AG10803 (cell line): ENCODE measurements at regions not wholly inside any gene's neighbourhood (a gene's known extent, or its start where the extent isn't known, plus 50 kb on each side); places are given as distances from the start of the nearest gene placed in this dataset.

Experiments
- DNase-seq: peaks from one replicate; pipeline ENCODE4 v3.0.0; 2010; ENCODE audit warnings: low read depth
- H3K4me3 ChIP-seq: 2 replicates; pipeline ENCODE4 v1.5.1; 2011; ENCODE audit warnings: mild to moderate bottlenecking, low read length, control low read depth
- CTCF ChIP-seq: conservative IDR thresholded peaks from 2 replicates; pipeline ENCODE4 v1.5.1; 2011; ENCODE audit warnings: mild to moderate bottlenecking, low read length, control low read depth, inconsistent platforms

- no peak overlapping the region for H3K4me3 ChIP-seq
- DNase-seq: no peak
- TF ChIP-seq CTCF: no peak
These were observed 284.0 kb upstream of the ZFP42 start for GRCh38 chr4:187711586-187711985.

GRCh38 chr4:187714957-187715356 lies 280.6 kb upstream of the ZFP42 start:
- TF ChIP-seq CTCF: no peak
- no peak for DNase-seq
- H3K4me3 ChIP-seq: no peak overlapping the region

DNA sequence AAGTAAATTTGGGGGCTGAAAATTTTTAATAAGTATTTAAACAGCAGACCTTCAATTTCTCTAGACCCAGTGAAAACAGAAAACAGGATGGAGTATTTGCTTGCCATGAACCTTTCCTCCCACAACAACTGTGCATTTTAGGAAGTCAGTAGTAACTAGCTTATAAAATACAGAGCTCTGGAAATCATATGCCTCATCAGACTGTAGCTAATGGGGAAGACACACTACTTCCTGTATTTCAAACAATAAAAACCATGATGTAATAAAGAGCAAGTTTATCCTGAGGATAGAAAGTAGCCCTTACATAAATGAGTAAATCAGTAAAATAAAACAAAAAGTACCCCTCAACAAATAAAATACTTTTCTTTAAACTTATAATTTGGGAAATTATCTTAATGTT lies 280.1 kb upstream of the ZFP42 start:
- no peak overlapping the region for H3K4me3 ChIP-seq
- DNase-seq: no peak
- no peak for TF ChIP-seq CTCF

DNA sequence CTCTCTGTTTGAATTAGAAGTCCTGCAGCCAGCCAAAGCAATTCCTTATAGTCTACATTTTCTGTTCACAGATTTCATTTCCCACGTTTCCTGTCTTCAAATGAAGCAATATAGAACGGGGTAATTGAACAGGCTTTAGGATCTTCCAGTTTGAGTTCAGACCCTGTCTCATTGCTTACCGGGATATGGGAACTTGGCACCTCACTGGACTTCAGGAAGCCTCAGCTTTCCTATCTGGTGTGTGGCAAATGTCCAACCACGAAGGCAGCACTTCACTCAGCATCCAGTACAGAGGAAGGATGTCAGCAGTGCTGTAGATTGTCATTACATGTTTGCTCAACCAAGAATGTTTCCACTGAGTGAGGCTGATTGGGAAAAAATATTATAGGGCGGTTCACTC lies 271.1 kb upstream of the ZFP42 start:
- no peak for DNase-seq
- no peak overlapping the region for H3K4me3 ChIP-seq
- no peak for TF ChIP-seq CTCF

DNA sequence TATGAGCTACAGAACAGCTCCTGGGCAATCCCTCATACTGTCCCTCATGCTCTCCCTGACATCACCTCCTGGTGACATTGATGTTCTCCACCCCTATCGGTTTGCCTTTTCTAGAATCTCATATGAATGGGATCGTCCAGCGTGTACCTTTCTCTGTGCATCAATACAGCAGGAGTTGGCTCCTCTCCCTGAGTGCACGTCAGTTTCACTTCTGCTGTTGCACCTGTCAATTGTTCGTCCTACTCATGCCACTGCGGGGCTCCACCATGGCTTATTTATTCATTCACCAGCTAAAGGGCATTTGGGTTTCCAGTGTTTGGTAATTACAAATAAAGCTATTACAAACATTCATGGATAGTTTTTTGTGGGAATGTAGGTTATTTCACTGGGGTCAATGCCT lies 269.1 kb upstream of the ZFP42 start:
- no peak overlapping the region for H3K4me3 ChIP-seq
- no peak for TF ChIP-seq CTCF
- no peak for DNase-seq

GRCh38 chr4:187732524-187732923 lies 263.0 kb upstream of the ZFP42 start:
- H3K4me3 ChIP-seq: no peak overlapping the region
- no peak for TF ChIP-seq CTCF
- DNase-seq: no peak

GRCh38 chr4:187739771-187740170 lies 255.8 kb upstream of the ZFP42 start:
- TF ChIP-seq CTCF: no peak
- no peak overlapping the region for H3K4me3 ChIP-seq
- no peak for DNase-seq
